DND-41 (cell line): ENCODE measurements at regions not wholly inside any gene's neighbourhood (a gene's known extent, or its start where the extent isn't known, plus 50 kb on each side); places are given as distances from the start of the nearest gene placed in this dataset.

ENCODE experiments used
- ATAC-seq: fragments of 200-7000 bp; cut with Tn5 transposase; 3 replicates; pipeline ENCODE4 v1.9.1; 2021; ENCODE audit warnings: low read depth; ENCODE audit not compliant: insufficient read depth
- DNase-seq: peaks from one replicate; pipeline ENCODE4 v3.0.0-alpha.2; 2020
- H2AFZ ChIP-seq: 2 replicates; pipeline ENCODE4 v1.6.0; 2012; ENCODE audit warnings: low read depth, low read length
- H3K27ac ChIP-seq: 2 replicates; pipeline ENCODE4 v1.5.1; 2012; ENCODE audit warnings: low read length, inconsistent platforms
- H3K27me3 ChIP-seq: fragments of 200-600 bp; sonication (generic); 2 replicates; pipeline ENCODE4 v1.6.0; 2012; ENCODE audit warnings: low read length, mild to moderate bottlenecking, inconsistent platforms; ENCODE audit not compliant: insufficient read depth, poor library complexity
- H3K36me3 ChIP-seq: 2 replicates; pipeline ENCODE4 v1.5.1; 2012; ENCODE audit warnings: low read length, inconsistent platforms; ENCODE audit not compliant: insufficient read depth
- H3K4me1 ChIP-seq: 2 replicates; pipeline ENCODE4 v1.5.1; 2012; ENCODE audit warnings: mild to moderate bottlenecking, low read length; ENCODE audit not compliant: insufficient read depth
- H3K4me2 ChIP-seq: 2 replicates; pipeline ENCODE4 v1.6.0; 2012; ENCODE audit warnings: mild to moderate bottlenecking, moderate library complexity, low read length, inconsistent platforms; ENCODE audit not compliant: insufficient read depth
- H3K4me3 ChIP-seq, 2 experiments: fragments of 200-600 bp in 1 of 2; shearing (Covaris generic) in 1 of 2; 2 replicates each; pipeline ENCODE4 v1.5.1; 2012 to 2016; ENCODE audit warnings: inconsistent platforms in 2 of 2, low read length in 2 of 2, mild to moderate bottlenecking in 2 of 2, low read depth in 1 of 2, moderate library complexity in 1 of 2
- H3K79me2 ChIP-seq: 2 replicates; pipeline ENCODE4 v1.6.0; 2012; ENCODE audit warnings: low read length, inconsistent platforms; ENCODE audit not compliant: insufficient read depth
- H3K9ac ChIP-seq: 2 replicates; pipeline ENCODE4 v1.6.0; 2012; ENCODE audit warnings: low read depth, mild to moderate bottlenecking, inconsistent platforms, low read length, moderate library complexity
- H3K9me3 ChIP-seq: 2 replicates; pipeline ENCODE4 v1.5.1; 2012; ENCODE audit warnings: low read length, moderate library complexity, mild to moderate bottlenecking, inconsistent platforms; ENCODE audit not compliant: insufficient read depth, severe bottlenecking
- H4K20me1 ChIP-seq: 2 replicates; pipeline ENCODE4 v1.6.0; 2012; ENCODE audit warnings: low read length; ENCODE audit not compliant: insufficient read depth
- CTCF ChIP-seq: IDR thresholded peaks from 2 replicates; pipeline ENCODE4 v1.5.1; 2012; ENCODE audit warnings: borderline replicate concordance, low read length, moderate library complexity, mild to moderate bottlenecking; ENCODE audit not compliant: poor library complexity, severe bottlenecking; ENCODE audit errors: extremely low read depth
- EZH2 ChIP-seq: IDR thresholded peaks from 3 replicates; pipeline ENCODE4 v1.6.1; 2012; ENCODE audit warnings: borderline replicate concordance, low read depth, mild to moderate bottlenecking, moderate library complexity, low read length, inconsistent platforms; ENCODE audit not compliant: severe bottlenecking

GRCh38 chr4:30837861-30838260, 117.7 kb downstream of the PCDH7 start:
- DNase-seq: no peak
- ATAC-seq: no peak
- H3K79me2 ChIP-seq: no peaks in the 10 kb centered on the region
- no peak overlapping the region for H3K4me3 ChIP-seq
- H3K36me3 ChIP-seq: no peaks in the 10 kb centered on the region
- H3K9ac ChIP-seq: no peak overlapping the region
- H3K4me1 ChIP-seq: no peaks in the 10 kb centered on the region
- no peaks in the 10 kb centered on the region for H3K27me3 ChIP-seq
- H3K4me2 ChIP-seq: no peak overlapping the region
- H2AFZ ChIP-seq: no peak overlapping the region
- H3K27ac ChIP-seq: no peak overlapping the region
- H4K20me1 ChIP-seq: no peaks in the 10 kb centered on the region
- no peak for TF ChIP-seq EZH2
- TF ChIP-seq CTCF: no peak
- H3K9me3 ChIP-seq: no peaks in the 10 kb centered on the region

GRCh38 chr4:30838331-30838730, 118.2 kb downstream of the PCDH7 start:
- Histone ChIP-seq H2AFZ (no peak overlapping the region), H3K36me3 (no peaks in the 10 kb centered on the region), H3K4me1 (no peaks in the 10 kb centered on the region), H3K9ac (no peak overlapping the region), H3K4me2 (no peak overlapping the region), H3K4me3 (no peak overlapping the region), H3K79me2 (no peaks in the 10 kb centered on the region), H3K9me3 (no peaks in the 10 kb centered on the region), H3K27me3 (no peaks in the 10 kb centered on the region), H4K20me1 (no peaks in the 10 kb centered on the region), H3K27ac (no peak overlapping the region)
- TF ChIP-seq EZH2 (no peak), CTCF (no peak)
- ATAC-seq (no peak), DNase-seq (no peak)

- no peaks in the 10 kb centered on the region for H3K27me3 ChIP-seq
- H3K79me2 ChIP-seq: no peaks in the 10 kb centered on the region
- no peak for DNase-seq
- TF ChIP-seq EZH2 (no peak), CTCF (no peak)
- no peak for ATAC-seq
- no peak overlapping the region for H2AFZ ChIP-seq
- H3K27ac ChIP-seq: no peak overlapping the region
- H3K4me3 ChIP-seq: no peak overlapping the region
- H3K4me2 ChIP-seq: no peak overlapping the region
- no peaks in the 10 kb centered on the region for H3K36me3 ChIP-seq
- no peaks in the 10 kb centered on the region for H3K4me1 ChIP-seq
- no peaks in the 10 kb centered on the region for H3K9me3 ChIP-seq
- H3K9ac ChIP-seq: no peak overlapping the region
- H4K20me1 ChIP-seq: no peaks in the 10 kb centered on the region
These were observed 119.7 kb downstream of the PCDH7 start for GRCh38 chr4:30839583-30840520.
